ENCODE measurements at regions not wholly inside any gene's neighbourhood (a gene's known extent, or its start where the extent isn't known, plus 50 kb on each side); places are given as distances from the start of the nearest gene placed in this dataset.

- Mint-ChIP-seq H3K27ac (ENCODE audit: low read depth, unreplicated experiment) (no peak overlapping the region), H3K4me3 (ENCODE audit: unreplicated experiment) (no peak overlapping the region), H3K4me1 (ENCODE audit: insufficient read depth, unreplicated experiment) (no peaks in the 10 kb centered on the region), H3K27me3 (ENCODE audit: insufficient read depth, unreplicated experiment) (no peaks in the 10 kb centered on the region), H3K36me3 (ENCODE audit: insufficient read depth, unreplicated experiment) (no peaks in the 10 kb centered on the region), H3K9me3 (ENCODE audit: unreplicated experiment) (no peaks in the 10 kb centered on the region)
- POLR2A ChIA-PET: no interaction called here
- intact Hi-C loops (cut with micrococcal nuclease): no loop called here
- CTCF ChIA-PET: interaction anchor here (0.6 to 1.1 kb wide), 3 partner anchors 14 to 217 kb away, joined by 3 to 5 read pairs (median 3); no protein-coding TSS in a partner anchor
- no peak for DNase-seq (ENCODE audit: unreplicated experiment)
- no TSS peak for BruUV-seq (replicated peaks)
- no peak for TF ChIP-seq CTCF (IDR thresholded peaks at IDR 0.05; ENCODE audit: unreplicated experiment)
These were observed 140.8 kb upstream of the TSC22D2 start for GRCh38 chr3:150267288-150267687.

- no peak overlapping the region for H3K27ac Mint-ChIP-seq (ENCODE audit: low read depth, unreplicated experiment)
- H3K4me1 Mint-ChIP-seq (ENCODE audit: insufficient read depth, unreplicated experiment): no peaks in the 10 kb centered on the region
- BruUV-seq (replicated peaks): no TSS peak
- DNase-seq (ENCODE audit: unreplicated experiment): no peak
- intact Hi-C loops (cut with micrococcal nuclease): no loop called here
- H3K4me3 Mint-ChIP-seq (ENCODE audit: unreplicated experiment): no peak overlapping the region
- H3K9me3 Mint-ChIP-seq (ENCODE audit: unreplicated experiment): no peaks in the 10 kb centered on the region
- POLR2A ChIA-PET: interaction anchor here (0.6 to 1.3 kb wide), 2 partner anchors 10 to 100 kb away, joined by 3 to 4 read pairs; no protein-coding TSS in a partner anchor
- H3K36me3 Mint-ChIP-seq (ENCODE audit: insufficient read depth, unreplicated experiment): no peaks in the 10 kb centered on the region
- H3K27me3 Mint-ChIP-seq (ENCODE audit: insufficient read depth, unreplicated experiment): no peaks in the 10 kb centered on the region
- TF ChIP-seq CTCF (IDR thresholded peaks at IDR 0.05; ENCODE audit: unreplicated experiment): no peak
- CTCF ChIA-PET: no interaction called here
These were observed 142.8 kb upstream of the TSC22D2 start for GRCh38 chr3:150265305-150265704.

- ChIA-PET CTCF (no interaction called here), POLR2A (interaction anchor here (1.3 kb wide), 1 partner anchor 10 kb away, joined by 3 read pairs; no protein-coding TSS in a partner anchor)
- DNase-seq (ENCODE audit: unreplicated experiment): no peak
- no TSS peak for BruUV-seq (replicated peaks)
- no peaks in the 10 kb centered on the region for H3K9me3 Mint-ChIP-seq (ENCODE audit: unreplicated experiment)
- no peak overlapping the region for H3K27ac Mint-ChIP-seq (ENCODE audit: low read depth, unreplicated experiment)
- H3K4me1 Mint-ChIP-seq (ENCODE audit: insufficient read depth, unreplicated experiment): no peaks in the 10 kb centered on the region
- no peak overlapping the region for H3K4me3 Mint-ChIP-seq (ENCODE audit: unreplicated experiment)
- no peaks in the 10 kb centered on the region for H3K27me3 Mint-ChIP-seq (ENCODE audit: insufficient read depth, unreplicated experiment)
- no peak for TF ChIP-seq CTCF (IDR thresholded peaks at IDR 0.05; ENCODE audit: unreplicated experiment)
- intact Hi-C loops (cut with micrococcal nuclease): no loop called here
- no peaks in the 10 kb centered on the region for H3K36me3 Mint-ChIP-seq (ENCODE audit: insufficient read depth, unreplicated experiment)
These were observed 143.4 kb upstream of the TSC22D2 start for GRCh38 chr3:150264561-150265279.

- intact Hi-C loops (cut with micrococcal nuclease): no loop called here
- CTCF ChIA-PET: no interaction called here
- H3K27ac Mint-ChIP-seq (ENCODE audit: low read depth, unreplicated experiment): no peak overlapping the region
These were observed 146.1 kb upstream of the TSC22D2 start for GRCh38 chr3:150261958-150262357.

More at GRCh38 chr3:150261958-150262357, 146.1 kb upstream of the TSC22D2 start:
- Mint-ChIP-seq H3K9me3 (ENCODE audit: unreplicated experiment) (no peaks in the 10 kb centered on the region), H3K27me3 (ENCODE audit: insufficient read depth, unreplicated experiment) (no peaks in the 10 kb centered on the region), H3K36me3 (ENCODE audit: insufficient read depth, unreplicated experiment) (no peaks in the 10 kb centered on the region), H3K4me3 (ENCODE audit: unreplicated experiment) (no peak overlapping the region), H3K4me1 (ENCODE audit: insufficient read depth, unreplicated experiment) (no peaks in the 10 kb centered on the region)
- BruUV-seq (replicated peaks): no TSS peak
- DNase-seq (ENCODE audit: unreplicated experiment): no peak
- TF ChIP-seq CTCF (IDR thresholded peaks at IDR 0.05; ENCODE audit: unreplicated experiment): no peak
- POLR2A ChIA-PET: no interaction called here
